GM12892 (cell line): ENCODE measurements at regions not wholly inside any gene's neighbourhood (a gene's known extent, or its start where the extent isn't known, plus 50 kb on each side); places are given as distances from the start of the nearest gene placed in this dataset.

Experiments used
- POLR2AphosphoS5 ChIP-seq: IDR thresholded peaks from 2 replicates; pipeline ENCODE4 v1.6.1; 2011; ENCODE audit warnings: low read depth, low read length, control low read depth
- TAF1 ChIP-seq: IDR thresholded peaks from 2 replicates; pipeline ENCODE4 v1.6.1; 2011; ENCODE audit warnings: low read depth, mild to moderate bottlenecking, control low read depth, low read length, borderline replicate concordance

DNA sequence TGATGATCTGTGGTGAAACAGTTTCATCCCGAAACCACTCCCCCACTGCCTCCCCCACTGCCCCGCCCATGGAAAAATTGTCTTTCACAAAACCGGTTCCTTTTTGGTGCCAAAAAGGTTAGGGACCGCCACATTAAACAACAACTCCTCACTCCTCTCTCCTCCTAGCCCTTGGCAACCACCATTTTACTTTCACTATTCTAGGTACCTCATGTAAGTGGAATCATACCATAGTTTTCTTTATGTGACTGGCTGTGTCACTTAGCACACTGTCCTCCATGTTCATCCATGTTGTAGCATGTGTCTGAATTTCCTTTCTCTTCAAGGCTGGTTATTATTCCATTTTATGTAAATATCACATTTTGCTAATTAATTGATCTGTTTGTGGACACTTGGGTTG lies 99.3 kb downstream of the UTRN start:
- TF ChIP-seq POLR2AphosphoS5: no peak
- no peak for TF ChIP-seq TAF1
